SK-N-SH treated with all-trans-retinoic acid at 6 μM for 48 hours (cell line): ENCODE measurements at regions not wholly inside any gene's neighbourhood (a gene's known extent, or its start where the extent isn't known, plus 50 kb on each side); places are given as distances from the start of the nearest gene placed in this dataset.

Experiments
- ATAC-seq: fragments of 200-7000 bp; cut with Tn5 transposase; 3 replicates; pipeline ENCODE4 v1.9.1; 2020; ENCODE audit warnings: mild to moderate bottlenecking, moderate library complexity
- ARNTL ChIP-seq: fragments of 450-650 bp; formaldehyde crosslinking; IDR thresholded peaks from 2 replicates; pipeline ENCODE4 v1.5.0; 2020; ENCODE audit warnings: low read depth, mild to moderate bottlenecking, moderate library complexity, borderline replicate concordance
- CREB5 ChIP-seq: fragments of 250-450 bp; sonication (Bioruptor Pico); IDR thresholded peaks from 2 replicates; pipeline ENCODE4 v1.5.1; 2020; ENCODE audit warnings: low read depth, mild to moderate bottlenecking, moderate library complexity
- CSDC2 ChIP-seq: fragments of 250-450 bp; sonication (Bioruptor Pico); IDR thresholded peaks from 2 replicates; pipeline ENCODE4 v1.5.0; 2020; ENCODE audit warnings: mild to moderate bottlenecking, moderate library complexity
- CSRNP3 ChIP-seq: fragments of 250-450 bp; sonication (Bioruptor Pico); IDR thresholded peaks from 2 replicates; pipeline ENCODE4 v1.5.1; 2021; ENCODE audit warnings: mild to moderate bottlenecking, moderate library complexity
- ESRRG ChIP-seq: fragments of 250-450 bp; sonication (Bioruptor Pico); IDR thresholded peaks from 2 replicates; pipeline ENCODE4 v1.6.1; 2021; ENCODE audit warnings: mild to moderate bottlenecking
- GLIS3 ChIP-seq: fragments of 250-450 bp; sonication (Bioruptor Pico); IDR thresholded peaks from 2 replicates; pipeline ENCODE4 v1.5.0; 2020; ENCODE audit warnings: mild to moderate bottlenecking, moderate library complexity
- ISL1 ChIP-seq: fragments of 250-450 bp; sonication (Bioruptor Pico); IDR thresholded peaks from 2 replicates; pipeline ENCODE4 v2.1.2; 2022; ENCODE audit warnings: mild to moderate bottlenecking, moderate library complexity
- OSR1 ChIP-seq: fragments of 250-450 bp; sonication (Bioruptor Pico); IDR thresholded peaks from 2 replicates; pipeline ENCODE4 v1.8.0; 2022; ENCODE audit warnings: moderate library complexity, mild to moderate bottlenecking, inconsistent platforms
- PATZ1 ChIP-seq: fragments of 250-450 bp; sonication (Bioruptor Pico); IDR thresholded peaks from 2 replicates; pipeline ENCODE4 v1.8.0; 2020; ENCODE audit warnings: mild to moderate bottlenecking, moderate library complexity, borderline replicate concordance
- POU6F1 ChIP-seq: fragments of 250-450 bp; sonication (Bioruptor Pico); IDR thresholded peaks from 2 replicates; pipeline ENCODE4 v1.8.0; 2021; ENCODE audit warnings: low read depth, mild to moderate bottlenecking, moderate library complexity, borderline replicate concordance
- PPARA ChIP-seq: fragments of 250-450 bp; sonication (Bioruptor Pico); IDR thresholded peaks from 2 replicates; pipeline ENCODE4 v1.5.0; 2020; ENCODE audit warnings: mild to moderate bottlenecking, borderline replicate concordance
- RARB ChIP-seq: fragments of 250-450 bp; sonication (Bioruptor Pico); IDR thresholded peaks from 2 replicates; pipeline ENCODE4 v1.8.0; 2021; ENCODE audit warnings: mild to moderate bottlenecking, moderate library complexity
- SNAI2 ChIP-seq: fragments of 250-450 bp; sonication (Bioruptor Pico); IDR thresholded peaks from 2 replicates; pipeline ENCODE4 v1.5.0; 2020; ENCODE audit warnings: mild to moderate bottlenecking, moderate library complexity
- TCF4 ChIP-seq: fragments of 250-450 bp; sonication (Bioruptor Pico); IDR thresholded peaks from 2 replicates; pipeline ENCODE4 v1.8.0; 2021; ENCODE audit warnings: mild to moderate bottlenecking, moderate library complexity, borderline replicate concordance
- TOX ChIP-seq: fragments of 250-450 bp; sonication (Bioruptor Pico); IDR thresholded peaks from 2 replicates; pipeline ENCODE4 v1.8.0; 2021; ENCODE audit warnings: mild to moderate bottlenecking, moderate library complexity, borderline replicate concordance
- TSHZ2 ChIP-seq: fragments of 250-450 bp; sonication (Bioruptor Pico); IDR thresholded peaks from 2 replicates; pipeline ENCODE4 v1.5.0; 2020; ENCODE audit warnings: mild to moderate bottlenecking, moderate library complexity
- ZC3H10 ChIP-seq: fragments of 250-450 bp; sonication (Bioruptor Pico); IDR thresholded peaks from 2 replicates; pipeline ENCODE4 v1.5.1; 2021; ENCODE audit warnings: mild to moderate bottlenecking, moderate library complexity
- ZFP3 ChIP-seq: fragments of 250-450 bp; sonication (Bioruptor Pico); IDR thresholded peaks from 2 replicates; pipeline ENCODE4 v1.5.0; 2020; ENCODE audit warnings: mild to moderate bottlenecking, moderate library complexity
- ZFP30 ChIP-seq: fragments of 450-650 bp; formaldehyde crosslinking; IDR thresholded peaks from 2 replicates; pipeline ENCODE4 v1.5.0; 2022; ENCODE audit warnings: mild to moderate bottlenecking, moderate library complexity
- ZNF565 ChIP-seq: fragments of 450-650 bp; formaldehyde crosslinking; conservative IDR thresholded peaks from 2 replicates; pipeline ENCODE4 v1.5.0; 2020; ENCODE audit warnings: low read depth, mild to moderate bottlenecking, moderate library complexity
- ZNF70 ChIP-seq: fragments of 450-650 bp; formaldehyde crosslinking; IDR thresholded peaks from 2 replicates; pipeline ENCODE4 v1.5.0; 2020; ENCODE audit warnings: mild to moderate bottlenecking, moderate library complexity
- ZNF8 ChIP-seq: fragments of 450-650 bp; formaldehyde crosslinking; IDR thresholded peaks from 2 replicates; pipeline ENCODE4 v1.5.0; 2020; ENCODE audit warnings: mild to moderate bottlenecking, moderate library complexity

GRCh38 chr2:199085261-199085660 is 372.5 kb downstream of the SATB2 start:
- no peak for TF ChIP-seq ZFP3 (CRISPR knock-in tag)
- no peak for TF ChIP-seq SNAI2 (CRISPR knock-in tag)
- no peak for ATAC-seq

- ATAC-seq: no peak
- TF ChIP-seq PPARA (CRISPR knock-in tag) (no peak), ZNF8 (CRISPR knock-in tag) (no peak), ESRRG (CRISPR knock-in tag) (no peak), RARB (CRISPR knock-in tag) (no peak), ZC3H10 (CRISPR knock-in tag) (no peak), ZNF565 (CRISPR knock-in tag) (no peak), PATZ1 (CRISPR knock-in tag) (no peak), CREB5 (CRISPR knock-in tag) (no peak), CSDC2 (no peak), POU6F1 (no peak), ZNF70 (CRISPR knock-in tag) (no peak), TCF4 (CRISPR knock-in tag) (no peak), CSRNP3 (no peak), SNAI2 (CRISPR knock-in tag) (no peak), ZFP30 (no peak), OSR1 (no peak), GLIS3 (no peak), TOX (no peak), ARNTL (CRISPR knock-in tag) (no peak)
These were observed 387.3 kb downstream of the SATB2 start for GRCh38 chr2:199070322-199070949.

GRCh38 chr2:199064201-199064600 is 393.5 kb downstream of the SATB2 start:
- TF ChIP-seq ZNF70 (CRISPR knock-in tag) (no peak), TCF4 (CRISPR knock-in tag) (no peak), TOX (no peak), SNAI2 (CRISPR knock-in tag) (no peak), ZC3H10 (CRISPR knock-in tag) (no peak), ZFP3 (CRISPR knock-in tag) (no peak), ESRRG (CRISPR knock-in tag) (no peak)

GRCh38 chr2:199057936-199058335 is 399.8 kb downstream of the SATB2 start:
- no peak for ATAC-seq
- no peak for TF ChIP-seq PATZ1 (CRISPR knock-in tag)
- TF ChIP-seq ESRRG (CRISPR knock-in tag): no peak
- TF ChIP-seq CSDC2: no peak
- TF ChIP-seq SNAI2 (CRISPR knock-in tag): no peak
- TF ChIP-seq ZNF8 (CRISPR knock-in tag): no peak
- no peak for TF ChIP-seq ZC3H10 (CRISPR knock-in tag)
- TF ChIP-seq TSHZ2 (CRISPR knock-in tag): no peak
- TF ChIP-seq TCF4 (CRISPR knock-in tag): no peak
- no peak for TF ChIP-seq ARNTL (CRISPR knock-in tag)
- TF ChIP-seq TOX: no peak
- TF ChIP-seq ZFP30: no peak
- no peak for TF ChIP-seq GLIS3
- TF ChIP-seq ISL1: no peak
- TF ChIP-seq ZFP3 (CRISPR knock-in tag): no peak
- TF ChIP-seq POU6F1: no peak

More at GRCh38 chr2:199064201-199064600, 393.5 kb downstream of the SATB2 start:
- no peak for ATAC-seq
